Loucy (cell line): ENCODE measurements at regions not wholly inside any gene's neighbourhood (a gene's known extent, or its start where the extent isn't known, plus 50 kb on each side); places are given as distances from the start of the nearest gene placed in this dataset.

Experiments used
- CTCF ChIP-seq: fragments of 200-600 bp; sonication (generic); conservative IDR thresholded peaks from 2 replicates; pipeline ENCODE4 v1.5.1; 2014; ENCODE audit warnings: mild to moderate bottlenecking, antibody characterized with exemption, low read length
- EZH2phosphoT487 ChIP-seq: fragments of 200-600 bp; IDR thresholded peaks from 2 replicates; pipeline ENCODE4 v1.6.1; 2018; ENCODE audit warnings: antibody characterized with exemption, mild to moderate bottlenecking, moderate library complexity, borderline replicate concordance

DNA sequence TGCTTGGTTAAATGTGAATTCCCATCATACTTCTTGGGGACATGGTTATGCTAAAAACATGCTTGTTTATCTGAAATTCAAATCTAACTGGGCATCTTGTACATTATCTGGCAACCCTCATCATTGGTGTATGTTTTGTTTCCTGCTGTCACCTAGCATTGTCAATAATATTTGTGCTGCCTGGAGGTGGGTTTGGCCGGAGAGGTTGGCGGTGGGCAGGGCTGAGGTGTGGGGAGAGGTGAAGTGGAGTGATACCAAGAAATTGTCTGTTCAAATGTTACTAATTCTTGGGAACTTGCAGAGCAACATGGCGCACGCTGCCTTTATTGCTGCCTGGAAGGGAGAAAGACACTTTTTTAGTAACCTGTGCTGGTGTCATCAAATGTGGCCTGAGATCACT is 280.5 kb downstream of the VRK1 start:
- TF ChIP-seq CTCF: no peak
- TF ChIP-seq EZH2phosphoT487: no peak
